GM03348 (cell line): ENCODE measurements at regions not wholly inside any gene's neighbourhood (a gene's known extent, or its start where the extent isn't known, plus 50 kb on each side); places are given as distances from the start of the nearest gene placed in this dataset.
A peak's percentile ranks its signal among the peaks of the same experiment; 100 is the strongest.
"Not testable (repeated sequence)": the region's sequence is repeated elsewhere in the genome, so short reads cannot be mapped to it uniquely, and the experiment has no call there.

Experiments
- DNase-seq: peaks from one replicate; pipeline ENCODE4 v3.0.0; 2012; ENCODE audit warnings: low spot score

DNA sequence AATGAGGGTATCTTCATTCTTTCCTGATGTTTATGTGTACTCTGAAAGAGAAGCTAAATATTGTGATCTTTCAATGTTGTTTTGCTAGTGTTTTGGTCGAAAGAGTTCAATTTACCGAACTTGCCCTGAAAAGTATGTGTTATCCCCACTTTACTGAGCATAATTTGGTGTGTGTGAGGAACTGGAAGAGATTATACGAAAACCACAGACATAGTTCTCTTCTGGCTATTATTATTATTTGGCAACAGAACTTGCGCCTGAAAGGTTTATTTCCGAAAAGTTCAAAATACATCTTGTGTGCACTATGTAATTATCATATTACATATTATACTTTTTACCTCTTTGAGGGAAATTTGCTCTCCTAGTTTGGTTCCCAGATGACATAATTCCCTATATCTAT is 232.5 kb upstream of the INTU start:
- DNase-seq, result no peak

DNA sequence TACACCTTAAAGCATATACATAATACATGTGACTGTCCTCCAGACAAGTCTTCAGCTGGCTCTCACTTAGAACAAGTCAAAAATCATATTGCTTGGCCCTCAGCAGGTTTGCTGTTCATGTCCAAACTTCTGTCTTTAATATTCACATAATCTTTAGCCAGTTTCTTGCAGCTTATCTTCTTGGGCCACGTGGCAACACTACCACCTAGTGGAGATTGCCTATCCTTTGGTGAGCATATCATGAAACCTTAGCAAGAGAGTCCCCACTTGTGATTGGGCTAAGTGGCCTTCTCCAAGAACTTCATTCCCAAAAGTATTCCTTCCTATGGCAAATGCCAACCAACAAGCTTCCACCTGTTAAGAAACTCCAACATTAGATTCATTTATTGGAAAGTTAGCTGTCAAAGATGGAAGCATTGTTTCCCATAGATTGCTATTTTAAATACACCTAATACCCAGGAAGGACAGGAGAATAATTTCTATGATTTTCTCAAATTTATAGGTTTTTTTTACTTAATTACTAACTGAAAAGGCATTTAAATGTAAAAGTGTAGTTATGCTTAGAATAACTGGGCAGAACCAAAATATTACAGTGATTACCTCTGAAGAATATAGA is 231.9 kb upstream of the INTU start:
- DNase-seq, result peak; percentile 58

DNA sequence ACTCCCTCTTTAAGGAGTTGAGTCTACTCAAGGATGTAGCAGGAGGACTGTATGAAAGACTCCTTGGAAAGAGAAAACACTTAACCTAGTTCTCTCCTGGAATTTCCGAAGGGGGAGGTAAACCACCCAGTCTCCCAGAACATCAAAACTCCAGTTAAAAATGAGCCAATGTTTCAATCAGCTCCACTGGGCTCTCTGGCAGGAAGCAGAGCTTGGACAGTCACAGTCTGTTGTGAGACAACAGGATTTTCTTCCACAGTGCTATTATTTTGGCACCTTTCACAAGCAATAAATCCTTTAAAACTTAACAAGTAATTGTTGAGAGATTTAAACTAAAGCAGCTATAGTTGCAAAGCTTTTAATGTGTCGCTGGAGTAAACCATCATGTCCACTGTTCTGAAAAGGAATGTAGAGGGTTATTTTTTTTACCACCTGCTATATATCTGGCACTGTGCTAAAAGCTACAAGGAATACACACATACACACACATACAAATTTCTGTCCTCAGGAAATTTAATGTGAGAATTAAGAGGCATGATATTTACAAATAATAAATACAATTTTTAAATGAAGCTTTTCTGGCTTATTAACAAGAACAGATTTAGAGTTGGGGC is 229.2 kb upstream of the INTU start:
- no peak for DNase-seq

DNA sequence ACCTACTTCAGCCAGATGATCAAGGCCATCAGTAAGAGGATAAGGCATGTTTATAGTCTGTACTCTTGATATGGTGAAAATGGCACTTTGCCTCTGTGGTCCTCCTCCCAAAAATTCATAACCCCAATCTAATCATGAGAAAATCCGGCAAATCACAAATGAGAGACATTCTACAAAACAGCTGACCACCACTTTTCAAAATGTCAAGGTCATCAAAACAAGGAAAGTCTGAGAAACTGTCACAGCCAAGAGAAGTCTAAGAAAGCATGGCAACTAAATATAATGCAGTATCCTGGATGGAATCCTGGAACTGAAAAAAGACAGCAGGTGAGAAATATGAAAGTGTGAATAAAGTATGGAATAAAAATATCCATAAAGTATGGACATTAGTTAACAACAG is 226.6 kb upstream of the INTU start:
- DNase-seq, result no peak

DNA sequence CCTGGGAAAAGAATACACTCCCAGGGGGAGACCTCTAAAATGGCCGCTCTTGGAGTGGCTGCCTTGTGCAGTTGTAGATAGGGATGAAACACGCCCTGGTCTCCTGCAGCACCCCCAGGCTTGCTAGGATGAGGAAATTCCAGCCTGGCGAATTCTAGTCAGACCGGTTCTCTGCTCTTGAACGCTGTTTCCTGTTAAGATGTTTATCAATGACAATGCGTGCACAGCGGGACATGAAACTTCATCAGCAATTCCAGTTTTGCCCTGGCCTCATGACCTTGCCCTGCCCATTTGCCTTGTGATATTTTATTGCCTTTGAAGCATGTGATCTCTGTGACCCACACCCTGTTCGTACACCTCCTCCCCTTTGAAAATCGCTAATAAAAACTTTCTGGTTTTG is 225.2 kb upstream of the INTU start:
- not testable (repeated sequence) for DNase-seq

DNA sequence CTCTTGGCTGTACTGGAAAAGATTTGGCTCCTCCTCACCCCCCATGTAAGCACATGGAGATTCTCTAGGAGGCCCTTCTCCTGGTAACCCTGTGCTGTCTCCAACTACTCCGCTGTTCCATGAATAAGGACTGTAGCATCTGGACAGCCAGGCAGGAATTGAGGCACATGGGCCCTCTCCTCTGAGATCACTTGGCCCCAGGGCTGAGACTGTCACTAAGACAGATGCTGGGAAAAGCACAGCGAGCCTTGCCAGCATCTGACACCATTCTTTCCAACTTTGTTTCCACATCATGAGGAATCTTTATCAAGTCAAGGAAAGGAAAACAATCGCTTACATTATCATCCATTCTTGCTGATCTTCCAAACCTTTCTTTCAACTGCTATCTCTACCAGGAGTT is 222.6 kb upstream of the INTU start:
- no peak for DNase-seq

DNA sequence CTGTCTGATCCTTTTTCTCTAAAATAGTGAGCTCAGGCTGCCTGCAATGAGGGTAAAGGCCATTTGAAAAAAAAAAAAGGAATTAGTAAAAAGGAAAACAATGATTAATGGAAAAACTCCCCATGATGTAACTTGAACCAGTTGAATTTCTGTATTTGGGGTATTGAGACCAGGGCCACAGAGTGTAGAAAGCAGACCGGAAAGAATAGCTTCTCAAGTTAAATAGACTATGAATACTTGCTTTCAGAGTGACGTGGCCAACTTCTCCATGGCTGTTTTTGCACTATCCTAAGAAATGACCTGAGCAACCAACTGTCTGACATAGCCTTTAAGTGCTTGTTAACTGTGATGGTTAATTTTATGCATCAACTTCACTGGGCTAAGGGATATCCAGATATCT is 222.1 kb upstream of the INTU start:
- no peak for DNase-seq

DNA sequence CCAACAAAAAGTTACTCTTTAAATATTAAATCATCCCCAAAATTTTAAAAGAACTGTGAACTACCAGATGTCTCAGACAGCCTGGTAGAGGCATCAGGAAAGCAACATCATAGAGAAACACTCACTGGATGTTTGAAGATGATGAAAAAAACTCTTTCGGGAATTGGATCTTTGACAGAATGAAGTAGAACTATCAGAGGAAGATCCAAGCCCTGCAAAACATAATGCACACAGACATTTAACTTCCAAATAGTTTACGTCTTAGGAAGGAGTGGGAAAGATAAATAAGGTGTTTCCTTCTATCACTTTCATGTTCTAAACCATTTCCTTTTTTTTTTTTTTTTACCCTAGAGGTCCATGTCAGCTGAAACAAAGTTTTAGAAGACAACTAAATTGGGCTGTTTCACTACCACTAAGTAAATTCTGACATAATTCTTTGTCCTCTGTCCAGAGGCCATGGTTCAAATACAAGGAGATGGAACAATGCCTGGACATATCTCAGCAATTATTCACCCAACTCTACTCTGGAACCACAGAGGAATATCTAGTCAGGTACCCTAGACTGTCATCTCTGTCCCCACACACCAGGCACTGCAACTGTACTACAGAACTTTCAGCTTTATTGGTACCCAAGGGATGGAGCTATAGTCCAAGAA is 217.7 kb upstream of the INTU start:
- DNase-seq, result no peak

DNA sequence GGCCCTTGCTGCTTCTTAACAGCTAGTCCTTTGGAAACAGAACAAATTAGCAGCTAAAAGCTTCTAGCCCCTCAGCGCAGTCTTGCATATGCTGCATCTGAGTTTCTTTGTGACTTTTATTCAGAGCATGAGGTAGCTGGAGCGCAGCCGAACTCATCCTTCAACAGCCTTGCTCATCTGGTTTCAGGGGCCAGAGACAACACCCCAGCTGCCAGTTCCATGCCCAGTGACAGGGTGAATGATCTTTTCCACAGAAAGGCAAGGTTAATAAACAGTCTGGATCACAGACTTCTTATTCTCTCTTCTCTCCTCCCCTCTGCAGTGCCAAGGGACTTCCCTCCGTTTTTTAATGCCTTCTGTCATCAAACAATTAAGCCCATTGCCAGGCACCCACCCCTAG is 216.6 kb upstream of the INTU start:
- no peak for DNase-seq

DNA sequence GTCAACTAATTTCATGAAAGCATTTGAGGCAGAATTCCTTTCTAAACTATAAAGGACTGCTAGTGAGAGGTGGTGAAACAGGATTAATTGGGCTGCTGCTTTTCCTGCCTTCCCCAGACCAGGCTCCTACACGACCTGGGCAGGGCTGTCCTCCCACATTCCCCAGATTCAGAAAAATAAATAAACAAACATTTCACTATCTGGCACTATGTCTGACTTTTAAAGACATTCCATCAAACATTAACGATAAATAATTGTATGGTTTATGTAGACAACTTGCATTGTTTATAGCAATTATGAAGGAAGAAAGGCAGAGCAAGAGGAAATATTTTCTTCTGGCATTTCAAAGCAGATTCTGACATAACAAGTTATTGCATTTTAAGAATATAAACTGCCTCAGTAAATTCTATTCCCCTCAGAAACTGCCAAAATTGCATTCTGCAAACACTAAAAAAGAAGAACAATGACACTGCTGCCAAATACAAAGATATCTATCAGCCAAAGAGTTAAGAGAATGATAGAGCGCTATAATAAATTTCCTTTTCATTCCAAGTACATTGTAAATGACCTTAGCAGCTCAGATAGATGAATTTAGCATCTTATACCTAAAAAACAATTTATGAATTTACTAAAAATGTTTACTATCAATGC is 214.7 kb upstream of the INTU start:
- no peak for DNase-seq

DNA sequence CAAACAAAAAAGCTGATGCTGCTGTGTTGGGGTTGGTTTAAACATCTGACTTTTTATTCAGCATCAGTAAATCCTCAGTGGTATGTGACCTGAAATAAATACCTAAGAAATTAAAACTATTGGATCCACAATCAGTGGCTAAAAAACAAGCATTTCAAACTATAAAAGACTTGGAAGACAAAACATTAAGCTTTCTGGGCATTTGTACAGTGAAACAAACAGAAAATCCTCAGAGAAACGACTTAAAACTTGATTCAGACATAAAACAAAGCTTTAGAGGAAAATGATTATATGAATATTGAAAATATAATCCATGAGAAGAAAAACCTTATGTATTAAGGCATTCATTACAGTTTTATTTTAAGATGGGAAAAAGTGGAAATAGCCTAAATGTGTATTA is 213.3 kb upstream of the INTU start:
- no peak for DNase-seq

DNA sequence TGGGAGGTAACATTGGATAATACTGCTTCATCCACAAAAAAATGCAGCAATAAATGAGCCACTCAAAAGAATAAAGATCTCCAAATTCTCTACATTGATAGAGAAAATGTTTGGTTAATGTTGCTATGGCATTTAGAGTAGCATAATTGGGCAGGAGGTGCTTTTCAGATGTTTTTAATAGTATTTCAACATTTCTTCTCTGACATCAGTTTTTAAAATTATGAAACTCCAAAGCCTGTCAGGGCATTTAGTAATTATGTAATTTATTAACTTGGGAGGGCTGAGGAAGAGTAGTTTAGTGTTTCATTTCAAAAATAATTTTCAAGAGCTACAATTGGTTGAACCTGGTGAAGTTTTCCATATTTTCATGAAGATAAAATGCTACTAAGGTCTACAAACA is 211.3 kb upstream of the INTU start:
- no peak for DNase-seq

DNA sequence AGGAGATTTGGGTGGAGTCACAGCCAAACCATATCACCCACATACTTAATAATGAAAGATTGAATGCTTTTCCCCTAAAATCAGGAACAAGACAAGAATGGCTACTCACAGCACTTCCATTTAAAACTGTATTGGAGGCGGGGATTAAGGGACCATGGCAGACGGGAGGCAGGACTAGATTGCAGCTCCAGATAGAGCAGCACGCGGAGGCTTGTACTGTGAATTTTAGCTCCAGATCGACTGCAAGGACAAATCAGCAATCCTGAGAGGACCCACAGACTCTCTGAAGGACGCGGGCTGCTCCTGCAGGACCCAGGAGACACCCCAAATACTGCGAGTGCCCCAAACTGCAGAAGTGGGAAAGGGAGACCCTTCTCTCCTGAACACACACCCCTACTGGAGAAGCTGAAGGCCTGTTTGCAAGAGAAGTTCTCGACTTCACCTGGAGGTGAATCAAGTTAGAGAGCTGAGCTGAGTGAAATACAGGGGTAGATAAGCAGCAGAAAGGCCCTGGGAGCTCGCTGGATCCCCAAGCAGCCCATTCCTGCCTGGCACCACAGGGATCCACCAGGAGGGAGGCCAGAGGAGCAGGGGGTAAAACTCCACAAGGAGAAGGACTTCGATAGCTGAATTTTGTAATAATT is 207.4 kb upstream of the INTU start:
- DNase-seq, result no peak

DNA sequence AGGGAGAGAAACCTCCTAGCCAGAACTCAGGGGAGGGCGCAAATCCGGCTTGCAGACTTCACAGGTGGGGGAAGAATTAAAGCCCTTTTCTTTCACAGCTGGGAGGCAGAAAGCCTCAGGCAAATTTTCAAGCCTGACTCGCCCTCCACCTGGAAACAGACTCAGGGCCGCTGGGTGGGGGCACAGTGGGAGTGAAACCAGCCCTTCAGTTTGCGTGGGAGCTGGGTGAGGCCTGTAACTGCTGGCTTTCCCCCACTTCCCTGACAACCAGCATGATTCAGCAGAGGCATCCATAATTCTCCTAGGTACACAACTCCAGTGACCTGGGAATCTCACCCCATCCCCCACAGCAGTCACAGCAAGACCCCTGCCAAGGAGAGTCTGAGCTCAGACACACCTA is 206.9 kb upstream of the INTU start:
- no peak for DNase-seq

DNA sequence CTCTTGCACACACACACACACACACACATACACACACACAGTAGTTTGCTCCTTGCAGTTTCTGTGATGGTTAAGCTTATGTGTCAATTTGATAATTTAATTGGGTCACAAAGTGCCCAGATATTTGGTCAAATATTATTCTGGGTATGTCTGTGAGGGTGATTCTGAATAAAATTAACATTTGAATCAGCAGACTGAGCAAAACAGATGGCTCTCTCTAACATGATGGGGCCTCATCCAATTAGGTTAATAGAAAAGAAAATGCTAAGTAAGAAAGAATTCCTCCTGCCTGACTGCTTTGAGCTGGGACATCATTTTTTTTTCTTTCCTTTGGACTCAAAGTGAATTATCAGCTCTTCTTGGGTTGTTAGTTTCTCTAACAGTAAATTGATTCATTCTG is 191.2 kb upstream of the INTU start:
- DNase-seq, result no peak

DNA sequence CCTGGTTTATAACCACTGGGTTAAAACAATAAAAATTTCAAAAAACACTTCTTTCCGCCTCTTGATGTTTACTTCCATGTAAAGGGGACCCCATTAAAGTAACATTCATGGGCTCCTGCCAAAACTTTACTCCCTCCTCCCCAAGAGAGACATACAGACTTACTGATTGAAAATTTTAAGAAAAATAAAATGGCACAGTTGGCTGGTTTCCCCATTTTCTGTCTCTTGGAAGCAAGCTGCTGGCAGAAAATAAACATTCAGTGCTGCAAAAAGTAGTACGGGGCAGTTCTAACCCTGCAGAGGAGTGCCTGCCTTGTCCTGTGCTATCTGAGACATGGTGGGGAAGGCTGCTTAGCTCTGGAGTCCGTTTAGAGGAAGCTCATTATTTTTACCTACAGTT is 187.3 kb upstream of the INTU start:
- no peak for DNase-seq

DNA sequence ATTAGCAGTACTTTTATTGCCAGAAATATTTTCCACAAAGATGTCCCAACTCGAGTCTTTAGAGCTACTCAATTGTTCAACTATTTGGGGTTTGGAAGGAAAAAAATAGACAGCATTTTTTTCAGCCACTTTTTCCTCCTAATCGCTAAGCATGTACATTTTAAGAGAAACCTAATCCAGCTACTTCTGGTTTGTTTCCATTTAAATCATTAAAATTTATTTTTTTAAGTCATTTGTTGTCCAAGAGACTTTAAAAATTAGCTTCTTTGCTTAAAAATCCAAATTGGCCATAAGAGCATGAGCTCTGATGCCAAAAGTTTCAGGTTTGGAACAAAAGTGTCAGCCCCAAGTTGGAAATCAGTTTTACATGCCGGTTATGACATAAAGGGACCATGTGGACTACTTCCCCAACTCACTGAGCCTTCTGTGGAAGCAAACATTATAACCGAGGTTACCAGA is 186.3 kb upstream of the INTU start:
- peak; percentile 10 for DNase-seq

DNA sequence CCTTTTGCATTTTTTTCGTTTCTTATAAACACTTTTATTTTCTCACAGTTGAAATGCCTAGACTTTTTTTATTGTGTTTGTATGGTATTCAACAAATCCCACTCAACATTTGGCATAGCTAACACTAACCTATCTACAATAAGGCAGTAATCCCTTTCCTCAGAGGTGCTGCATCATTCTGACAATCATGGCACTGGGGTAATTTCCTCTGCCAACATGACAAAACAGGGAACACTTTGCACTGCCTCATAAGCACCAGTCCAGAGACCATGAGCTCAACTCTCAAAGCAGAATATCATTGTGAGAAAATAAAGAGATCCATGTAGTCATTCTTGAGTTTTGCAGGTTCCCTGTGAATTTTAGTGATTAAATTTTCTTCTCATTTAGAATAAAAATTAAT is 183.8 kb upstream of the INTU start:
- DNase-seq, result no peak

DNA sequence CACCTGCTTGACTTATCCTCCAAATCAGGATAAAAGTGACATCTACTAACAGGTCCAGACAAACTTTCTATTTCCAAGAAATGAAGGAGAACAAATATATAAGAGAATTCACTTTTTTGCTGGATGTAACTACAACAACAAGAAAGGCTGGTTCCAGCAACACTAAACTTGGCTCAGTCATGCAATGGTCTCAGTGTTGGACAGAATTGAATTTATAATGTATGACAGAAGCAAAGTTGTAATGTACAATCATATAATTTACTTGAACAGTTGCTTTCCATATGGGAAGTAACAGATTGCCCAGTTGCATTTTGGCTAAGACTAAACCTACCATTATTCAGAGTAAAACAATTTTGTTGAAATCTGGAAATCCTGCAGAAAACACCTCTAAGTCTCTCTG is 183.3 kb upstream of the INTU start:
- no peak for DNase-seq

DNA sequence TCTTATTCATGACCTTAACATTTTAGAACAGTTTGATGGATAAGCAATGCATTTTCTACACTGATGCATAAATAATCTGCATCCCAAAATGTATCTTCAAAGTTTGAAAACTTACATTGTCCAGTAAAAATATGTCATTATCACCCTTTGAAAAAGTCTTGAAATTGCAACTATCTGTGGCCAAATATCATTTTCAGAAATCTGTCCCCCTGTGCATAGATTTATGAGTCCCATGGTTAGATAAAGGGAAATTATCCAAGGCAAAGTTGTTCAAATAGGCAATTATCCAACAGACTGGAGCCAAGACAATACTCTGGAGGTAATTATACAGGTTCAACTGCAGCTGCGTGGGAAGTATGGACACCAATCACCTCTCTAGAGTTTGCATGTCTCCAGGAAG is 182.5 kb upstream of the INTU start:
- no peak for DNase-seq

DNA sequence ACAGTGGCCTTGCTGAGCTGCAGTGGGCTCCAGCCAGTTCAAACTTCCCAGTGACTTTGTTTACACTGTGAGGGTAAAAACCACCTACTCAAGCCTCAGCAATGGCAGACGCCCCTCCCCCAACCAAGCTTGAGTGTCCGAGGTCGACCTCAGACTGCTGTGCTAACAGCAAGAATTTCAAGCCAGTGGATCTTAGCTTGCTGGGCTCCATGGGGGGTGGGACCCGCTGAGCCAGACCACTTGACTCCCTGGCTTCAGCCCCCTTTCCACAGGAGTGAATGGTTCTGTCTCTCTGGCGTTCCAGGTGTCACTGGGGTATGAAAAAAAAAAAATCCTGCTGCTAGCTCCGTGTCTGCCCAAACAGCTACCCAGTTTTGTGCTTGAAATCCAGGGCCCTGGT is 168.9 kb upstream of the INTU start:
- DNase-seq, result no peak

DNA sequence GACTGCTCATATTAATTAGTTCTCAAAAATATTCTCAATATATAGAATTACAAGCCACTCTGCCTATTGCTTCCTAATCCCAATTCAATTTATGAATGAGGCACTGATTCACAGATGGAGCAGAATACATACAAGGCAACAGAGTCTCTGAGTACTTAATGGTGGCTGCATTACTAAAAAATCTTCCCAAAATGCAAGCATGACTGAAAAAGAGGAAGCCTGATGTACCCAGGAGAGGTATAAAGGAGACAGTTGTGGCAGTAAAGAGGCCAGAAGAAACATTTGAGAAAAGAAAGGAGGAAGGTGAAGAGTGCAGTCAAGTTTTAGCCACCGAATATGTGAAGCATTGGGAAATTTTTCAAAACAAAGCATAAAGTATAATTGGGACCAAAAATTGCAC is 163.2 kb upstream of the INTU start:
- DNase-seq, result no peak
